HG03354 (cell line): ENCODE measurements at regions not wholly inside any gene's neighbourhood (a gene's known extent, or its start where the extent isn't known, plus 50 kb on each side); places are given as distances from the start of the nearest gene placed in this dataset.

Experiments
- ATAC-seq: cut with Tn5 transposase; IDR thresholded peaks from one replicate; pipeline ENCODE4 v1.9.1; 2021; ENCODE audit warnings: mild to moderate bottlenecking; ENCODE audit not compliant: unreplicated experiment, poor library complexity, severe bottlenecking

- ATAC-seq, result no peak
Measured at GRCh38 chr2:59005836-59006615, 764.9 kb upstream of the FANCL start.

GRCh38 chr2:59004621-59005020 lies 763.5 kb upstream of the FANCL start:
- no peak for ATAC-seq

GRCh38 chr2:59000796-59001195 lies 759.7 kb upstream of the FANCL start:
- no peak for ATAC-seq

GRCh38 chr2:58992062-58992706 lies 751.1 kb upstream of the FANCL start:
- no peak for ATAC-seq

GRCh38 chr2:58991357-58991756 lies 750.2 kb upstream of the FANCL start:
- ATAC-seq, result no peak

GRCh38 chr2:58985541-58985940 lies 744.4 kb upstream of the FANCL start:
- ATAC-seq, result no peak

- ATAC-seq, result no peak
Measured at GRCh38 chr2:58984731-58985130, 743.6 kb upstream of the FANCL start.

- no peak for ATAC-seq
Measured at GRCh38 chr2:58983111-58983510, 742.0 kb upstream of the FANCL start.

- ATAC-seq, result no peak
Measured at GRCh38 chr2:58981237-58981636, 740.1 kb upstream of the FANCL start.

GRCh38 chr2:58976375-58977071 lies 735.4 kb upstream of the FANCL start:
- no peak for ATAC-seq

- ATAC-seq, result no peak
Measured at GRCh38 chr2:58974881-58975280, 733.8 kb upstream of the FANCL start.

GRCh38 chr2:58974426-58974825 lies 733.3 kb upstream of the FANCL start:
- ATAC-seq, result no peak

GRCh38 chr2:58973811-58974281 lies 732.7 kb upstream of the FANCL start:
- no peak for ATAC-seq

GRCh38 chr2:58972737-58973136 lies 731.6 kb upstream of the FANCL start:
- no peak for ATAC-seq

- ATAC-seq, result no peak
Measured at GRCh38 chr2:58971511-58972360, 730.6 kb upstream of the FANCL start.

- ATAC-seq, result no peak
Measured at GRCh38 chr2:58970365-58970764, 729.2 kb upstream of the FANCL start.

GRCh38 chr2:58968885-58969284 lies 727.8 kb upstream of the FANCL start:
- no peak for ATAC-seq

- no peak for ATAC-seq
Measured at GRCh38 chr2:58967736-58968135, 726.6 kb upstream of the FANCL start.

- no peak for ATAC-seq
Measured at GRCh38 chr2:58965602-58966001, 724.5 kb upstream of the FANCL start.

- ATAC-seq, result no peak
Measured at GRCh38 chr2:58959996-58960395, 718.9 kb upstream of the FANCL start.
